Fibroblast of mammary gland (primary cell): ENCODE measurements at regions not wholly inside any gene's neighbourhood (a gene's known extent, or its start where the extent isn't known, plus 50 kb on each side); places are given as distances from the start of the nearest gene placed in this dataset.

ENCODE experiments used
- DNase-seq: peaks from one replicate; pipeline ENCODE4 v3.0.0-alpha.2; 2010; ENCODE audit warnings: low read depth
- H3K4me3 ChIP-seq: 2 replicates; pipeline ENCODE4 v1.5.1; 2011; ENCODE audit warnings: low read depth, mild to moderate bottlenecking, low read length, moderate library complexity; ENCODE audit not compliant: control insufficient read depth
- CTCF ChIP-seq: conservative IDR thresholded peaks from 2 replicates; pipeline ENCODE4 v1.5.1; 2011; ENCODE audit warnings: low read depth, low read length, inconsistent platforms; ENCODE audit not compliant: control insufficient read depth, insufficient read depth

- no peak for TF ChIP-seq CTCF
- no peak for DNase-seq
- H3K4me3 ChIP-seq: no peak overlapping the region
These were observed 118.0 kb upstream of the BMP5 start for GRCh38 chr6:55993418-55993817.

- no peak for DNase-seq
- TF ChIP-seq CTCF: no peak
- no peak overlapping the region for H3K4me3 ChIP-seq
These were observed 117.2 kb upstream of the BMP5 start for GRCh38 chr6:55992546-55992945.

DNA sequence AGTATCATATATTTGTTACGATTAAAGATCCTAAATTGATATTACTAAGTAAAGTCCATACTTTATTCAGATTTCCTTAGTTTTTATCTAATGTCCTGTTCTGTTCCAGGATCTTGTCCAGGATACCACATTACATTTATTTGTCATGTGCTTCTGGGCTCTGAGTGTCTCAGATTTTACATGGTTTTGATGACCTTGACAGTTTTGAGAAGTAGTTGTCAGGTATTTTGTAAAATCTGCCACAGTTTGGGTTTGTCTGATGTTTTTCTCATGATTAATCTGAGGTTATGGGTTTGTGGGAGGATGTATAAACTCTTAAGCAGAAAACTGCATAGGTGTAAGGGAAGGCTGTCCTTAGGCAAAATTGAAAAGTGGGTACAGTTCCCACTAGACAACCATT lies 109.9 kb upstream of the BMP5 start:
- no peak for DNase-seq
- no peak for TF ChIP-seq CTCF
- no peak overlapping the region for H3K4me3 ChIP-seq

GRCh38 chr6:55983861-55984260 lies 108.5 kb upstream of the BMP5 start:
- no peak for DNase-seq
- TF ChIP-seq CTCF: no peak
- H3K4me3 ChIP-seq: no peak overlapping the region

- no peak for DNase-seq
- TF ChIP-seq CTCF: no peak
- no peak overlapping the region for H3K4me3 ChIP-seq
These were observed 106.3 kb upstream of the BMP5 start for GRCh38 chr6:55981660-55982059.

DNA sequence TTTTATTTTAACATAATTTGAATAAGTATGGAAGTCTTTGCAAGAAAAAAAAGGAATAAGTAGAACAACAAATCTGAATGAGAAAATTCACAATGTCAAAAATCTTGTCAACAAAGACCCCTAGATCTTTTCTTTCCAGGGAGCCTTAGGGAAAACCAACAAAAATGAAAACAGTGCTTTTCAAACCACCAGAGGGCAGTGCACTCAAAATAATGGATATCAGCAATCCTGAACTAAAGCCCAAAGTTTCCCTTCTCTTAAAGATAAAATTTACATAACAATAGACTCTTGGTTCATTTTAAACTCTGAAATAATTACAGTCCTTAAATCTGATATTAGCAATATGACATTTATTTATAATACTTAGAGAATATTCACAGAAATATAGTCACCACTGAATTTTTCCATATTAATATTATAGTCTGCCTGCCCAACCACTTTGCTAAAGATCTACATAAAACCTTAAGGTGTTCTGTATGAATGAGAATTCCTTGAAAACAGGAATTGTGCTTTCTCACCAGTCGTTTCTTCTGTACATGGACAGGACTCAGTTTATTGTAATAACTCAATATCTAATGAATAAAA lies 105.3 kb upstream of the BMP5 start:
- peak; percentile 72 for TF ChIP-seq CTCF
- no peak overlapping the region for H3K4me3 ChIP-seq
- DNase-seq: peak; percentile 60

DNA sequence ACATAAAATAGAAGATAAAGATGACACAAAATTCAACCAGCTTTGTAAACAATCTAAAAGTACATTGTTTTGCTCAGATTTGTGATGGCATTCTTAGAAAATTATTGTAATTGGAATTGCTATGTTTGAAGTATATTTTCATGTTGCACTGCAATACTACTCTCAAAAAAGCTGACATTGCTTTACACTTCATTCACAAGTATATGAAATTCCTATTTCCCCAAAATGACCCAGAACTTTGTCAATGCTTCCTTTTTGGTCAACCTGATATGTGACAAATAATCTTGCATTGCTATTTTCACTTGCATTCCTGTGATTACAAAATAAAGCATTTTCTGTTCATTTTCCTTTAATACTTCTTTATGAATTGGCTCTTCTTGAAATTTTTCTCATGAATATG lies 104.1 kb upstream of the BMP5 start:
- H3K4me3 ChIP-seq: no peak overlapping the region
- TF ChIP-seq CTCF: no peak
- DNase-seq: no peak
